ENCODE measurements at regions not wholly inside any gene's neighbourhood (a gene's known extent, or its start where the extent isn't known, plus 50 kb on each side); places are given as distances from the start of the nearest gene placed in this dataset.

DNA sequence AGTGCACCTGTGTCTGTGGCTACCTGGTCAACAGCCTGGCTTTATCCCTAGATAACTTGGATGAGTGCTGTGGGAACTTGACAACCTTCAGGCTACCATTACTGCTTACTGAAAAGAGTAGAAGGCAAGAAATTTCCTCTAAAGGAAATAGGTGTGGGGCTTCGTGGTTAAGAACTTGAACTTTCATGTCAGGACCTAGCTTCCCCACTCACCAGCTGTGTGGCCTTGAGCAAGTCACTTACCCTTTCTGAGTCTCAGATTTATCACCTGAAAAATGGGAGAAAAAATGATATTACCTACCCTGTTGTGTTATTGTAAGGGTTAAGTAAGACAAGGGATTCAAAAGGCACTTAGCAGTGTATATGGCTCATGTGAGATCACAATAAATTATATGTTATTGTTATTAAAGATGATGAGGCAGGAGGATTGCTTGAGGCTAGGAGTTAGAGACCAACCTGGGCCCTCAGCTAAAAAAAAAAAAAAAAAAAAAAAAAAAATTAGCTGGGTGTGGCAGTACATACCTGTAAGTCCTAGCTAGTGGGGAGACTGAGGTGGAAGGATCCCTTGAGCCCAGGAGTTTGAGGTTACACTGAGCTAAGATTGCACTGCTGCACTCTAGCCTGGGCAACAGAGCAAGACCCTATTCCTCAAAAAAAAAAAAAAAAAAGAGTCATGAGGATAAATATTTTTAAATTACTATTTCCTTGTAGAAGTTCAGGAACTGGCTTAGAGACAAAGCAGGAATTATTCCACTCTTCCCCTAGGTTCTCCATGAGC lies 97.0 kb upstream of the SPRY4 start:
- TF ChIP-seq POLR2A (IDR thresholded peaks at IDR 0.05; ENCODE audit: low read depth, low read length), result no peak
- TF ChIP-seq POLR2AphosphoS5 (IDR thresholded peaks at IDR 0.05; ENCODE audit: low read depth, low read length), result no peak
- TF ChIP-seq SPI1 (IDR thresholded peaks at IDR 0.05; ENCODE audit: low read depth, low read length), result no peak

All from GM12891 (cell line).